ENCODE measurements at regions not wholly inside any gene's neighbourhood (a gene's known extent, or its start where the extent isn't known, plus 50 kb on each side); places are given as distances from the start of the nearest gene placed in this dataset.

GRCh38 chr16:85227084-85227945, 115.0 kb upstream of the CIBAR2 start:
- TF ChIP-seq CTCF (IDR thresholded peaks at IDR 0.05) = no peak
- no peak for TF ChIP-seq POLR2A (IDR thresholded peaks at IDR 0.05)
